Hematopoietic multipotent progenitor cell treated with erythropoietin and hydrocortisone succinate and interleukin-3 and kit ligand, for 17 days (in vitro differentiated cells): ENCODE measurements at regions not wholly inside any gene's neighbourhood (a gene's known extent, or its start where the extent isn't known, plus 50 kb on each side); places are given as distances from the start of the nearest gene placed in this dataset.
"Not testable (repeated sequence)": the region's sequence is repeated elsewhere in the genome, so short reads cannot be mapped to it uniquely, and the experiment has no call there.

Source experiments
- DNase-seq: peaks from one replicate; pipeline ENCODE4 v3.0.0-alpha.2; 2015; ENCODE audit warnings: low spot score

GRCh38 chr20:29881107-29881506 lies 1376.4 kb upstream of the DEFB115 start:
- DNase-seq: peak; percentile 9

DNA sequence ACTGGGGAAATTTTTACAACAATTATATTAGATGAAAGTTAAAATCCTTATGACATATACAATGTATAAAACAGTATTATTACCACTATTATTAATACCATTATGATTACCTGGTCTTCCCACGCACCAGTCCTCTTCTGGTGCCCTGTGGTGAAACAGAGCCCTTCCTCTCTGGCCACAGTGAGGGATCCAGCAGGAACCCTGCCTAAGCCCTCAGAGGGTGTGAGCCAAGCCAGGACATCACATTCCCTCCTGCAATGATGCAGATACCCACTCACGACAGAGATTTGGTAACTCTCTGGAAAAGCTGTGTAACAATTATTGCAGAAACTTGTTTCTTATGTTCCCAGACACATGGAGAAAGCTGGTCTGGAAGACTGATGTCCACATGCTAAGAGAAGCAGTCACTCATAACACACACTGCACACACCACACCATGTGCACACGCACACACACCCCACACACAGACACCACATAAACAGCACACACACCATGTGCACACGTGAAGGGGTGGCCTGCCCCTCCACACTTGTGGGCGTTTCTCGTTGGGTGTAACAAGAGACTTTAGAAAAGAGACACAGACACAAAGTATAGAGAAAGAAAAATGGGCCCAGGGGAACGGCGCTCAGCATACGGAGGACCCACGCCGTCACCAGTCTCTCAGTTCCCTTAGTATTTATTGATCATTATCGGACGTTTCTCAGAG lies 1373.8 kb upstream of the DEFB115 start:
- not testable (repeated sequence) for DNase-seq

DNA sequence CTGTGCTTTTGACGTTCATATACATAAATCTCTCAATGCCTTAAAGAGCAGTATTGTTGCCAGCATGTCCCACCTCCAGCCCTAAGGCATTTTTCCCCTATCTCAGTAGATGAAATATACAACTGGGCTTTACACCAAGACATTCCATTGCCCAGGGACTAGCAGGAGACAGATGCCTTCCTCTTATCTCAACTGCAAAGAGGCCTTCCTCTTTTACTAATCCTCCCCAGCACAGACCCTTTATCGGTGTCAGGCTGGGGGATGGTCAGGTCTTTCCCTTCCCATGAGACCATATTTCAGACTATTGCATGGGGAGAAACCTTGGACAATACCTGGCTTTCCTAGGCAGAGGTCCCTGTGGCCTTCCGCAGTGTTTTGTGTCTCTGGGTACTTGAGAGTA lies 1373.1 kb upstream of the DEFB115 start:
- not testable (repeated sequence) for DNase-seq

- not testable (repeated sequence) for DNase-seq
These were observed 1371.9 kb upstream of the DEFB115 start for GRCh38 chr20:29885282-29886185.

- not testable (repeated sequence) for DNase-seq
These were observed 1365.9 kb upstream of the DEFB115 start for GRCh38 chr20:29891555-29891954.
